ENCODE measurements at regions not wholly inside any gene's neighbourhood (a gene's known extent, or its start where the extent isn't known, plus 50 kb on each side); places are given as distances from the start of the nearest gene placed in this dataset.

GRCh38 chr9:134515026-134515821, 126.4 kb upstream of the COL5A1 start:
- FAIRE-seq (no peak), DNase-seq (ENCODE audit: insufficient read length, low spot score) (no peak)
- TF ChIP-seq PAX5 (IDR thresholded peaks at IDR 0.05; ENCODE audit: insufficient read depth, low read length, severe bottlenecking) (no peak), POU2F2 (IDR thresholded peaks at IDR 0.05; ENCODE audit: low read depth, low read length) (no peak), POLR2AphosphoS5 (IDR thresholded peaks at IDR 0.05; ENCODE audit: low read depth, low read length) (no peak), TAF1 (IDR thresholded peaks at IDR 0.05; ENCODE audit: low read depth, low read length) (no peak), SPI1 (IDR thresholded peaks at IDR 0.05; ENCODE audit: low read depth, low read length) (no peak), POLR2A (IDR thresholded peaks at IDR 0.05; ENCODE audit: low read depth, low read length) (no peak)

- no peak for DNase-seq (ENCODE audit: insufficient read length, low spot score)
- FAIRE-seq = no peak
- no peak for TF ChIP-seq TAF1 (IDR thresholded peaks at IDR 0.05; ENCODE audit: low read depth, low read length)
- TF ChIP-seq SPI1 (IDR thresholded peaks at IDR 0.05; ENCODE audit: low read depth, low read length) = no peak
- TF ChIP-seq POU2F2 (IDR thresholded peaks at IDR 0.05; ENCODE audit: low read depth, low read length) = no peak
- no peak for TF ChIP-seq POLR2A (IDR thresholded peaks at IDR 0.05; ENCODE audit: low read depth, low read length)
- TF ChIP-seq POLR2AphosphoS5 (IDR thresholded peaks at IDR 0.05; ENCODE audit: low read depth, low read length) = no peak
- TF ChIP-seq PAX5 (IDR thresholded peaks at IDR 0.05; ENCODE audit: insufficient read depth, low read length, severe bottlenecking) = no peak
Measured at GRCh38 chr9:134516464-134516863, 125.1 kb upstream of the COL5A1 start.

- no peak for FAIRE-seq
- TF ChIP-seq POU2F2 (IDR thresholded peaks at IDR 0.05; ENCODE audit: low read depth, low read length) = no peak
- TF ChIP-seq SPI1 (IDR thresholded peaks at IDR 0.05; ENCODE audit: low read depth, low read length) = no peak
- TF ChIP-seq PAX5 (IDR thresholded peaks at IDR 0.05; ENCODE audit: insufficient read depth, low read length, severe bottlenecking) = no peak
- no peak for DNase-seq (ENCODE audit: insufficient read length, low spot score)
Measured at GRCh38 chr9:134517069-134517680, 124.4 kb upstream of the COL5A1 start.

- FAIRE-seq (no peak), DNase-seq (ENCODE audit: insufficient read length, low spot score) (no peak)
- TF ChIP-seq SPI1 (IDR thresholded peaks at IDR 0.05; ENCODE audit: low read depth, low read length) (no peak), POLR2A (IDR thresholded peaks at IDR 0.05; ENCODE audit: low read depth, low read length) (no peak), POLR2AphosphoS5 (IDR thresholded peaks at IDR 0.05; ENCODE audit: low read depth, low read length) (no peak), POU2F2 (IDR thresholded peaks at IDR 0.05; ENCODE audit: low read depth, low read length) (no peak), PAX5 (IDR thresholded peaks at IDR 0.05; ENCODE audit: insufficient read depth, low read length, severe bottlenecking) (no peak), TAF1 (IDR thresholded peaks at IDR 0.05; ENCODE audit: low read depth, low read length) (no peak)
Measured at GRCh38 chr9:134518004-134518606, 123.5 kb upstream of the COL5A1 start.

- no peak for FAIRE-seq
- DNase-seq (ENCODE audit: insufficient read length, low spot score) = no peak
- TF ChIP-seq POLR2AphosphoS5 (IDR thresholded peaks at IDR 0.05; ENCODE audit: low read depth, low read length) (no peak), POU2F2 (IDR thresholded peaks at IDR 0.05; ENCODE audit: low read depth, low read length) (no peak), POLR2A (IDR thresholded peaks at IDR 0.05; ENCODE audit: low read depth, low read length) (no peak), TAF1 (IDR thresholded peaks at IDR 0.05; ENCODE audit: low read depth, low read length) (no peak), SPI1 (IDR thresholded peaks at IDR 0.05; ENCODE audit: low read depth, low read length) (no peak), PAX5 (IDR thresholded peaks at IDR 0.05; ENCODE audit: insufficient read depth, low read length, severe bottlenecking) (no peak)
Measured at GRCh38 chr9:134519375-134520070, 122.1 kb upstream of the COL5A1 start.

- TF ChIP-seq TAF1 (IDR thresholded peaks at IDR 0.05; ENCODE audit: low read depth, low read length) (no peak), PAX5 (IDR thresholded peaks at IDR 0.05; ENCODE audit: insufficient read depth, low read length, severe bottlenecking) (no peak), SPI1 (IDR thresholded peaks at IDR 0.05; ENCODE audit: low read depth, low read length) (no peak)
- FAIRE-seq = no peak
- no peak for DNase-seq (ENCODE audit: insufficient read length, low spot score)
Measured at GRCh38 chr9:134521817-134522501, 119.6 kb upstream of the COL5A1 start.

GRCh38 chr9:134522502-134522848, 119.1 kb upstream of the COL5A1 start:
- no peak for DNase-seq (ENCODE audit: insufficient read length, low spot score)
- FAIRE-seq = no peak
- no peak for TF ChIP-seq POU2F2 (IDR thresholded peaks at IDR 0.05; ENCODE audit: low read depth, low read length)
- no peak for TF ChIP-seq TAF1 (IDR thresholded peaks at IDR 0.05; ENCODE audit: low read depth, low read length)
- TF ChIP-seq POLR2AphosphoS5 (IDR thresholded peaks at IDR 0.05; ENCODE audit: low read depth, low read length) = no peak
- TF ChIP-seq POLR2A (IDR thresholded peaks at IDR 0.05; ENCODE audit: low read depth, low read length) = no peak
- no peak for TF ChIP-seq PAX5 (IDR thresholded peaks at IDR 0.05; ENCODE audit: insufficient read depth, low read length, severe bottlenecking)
- no peak for TF ChIP-seq SPI1 (IDR thresholded peaks at IDR 0.05; ENCODE audit: low read depth, low read length)

- no peak for FAIRE-seq
- TF ChIP-seq SPI1 (IDR thresholded peaks at IDR 0.05; ENCODE audit: low read depth, low read length) (no peak), TAF1 (IDR thresholded peaks at IDR 0.05; ENCODE audit: low read depth, low read length) (no peak), POLR2A (IDR thresholded peaks at IDR 0.05; ENCODE audit: low read depth, low read length) (no peak), POU2F2 (IDR thresholded peaks at IDR 0.05; ENCODE audit: low read depth, low read length) (no peak)
- no peak for DNase-seq (ENCODE audit: insufficient read length, low spot score)
Measured at GRCh38 chr9:134522976-134523375, 118.6 kb upstream of the COL5A1 start.

All from GM12891 (cell line).